Umbilical cord (tissue), 1 donor: ENCODE measurements at regions not wholly inside any gene's neighbourhood (a gene's known extent, or its start where the extent isn't known, plus 50 kb on each side); places are given as distances from the start of the nearest gene placed in this dataset.

ENCODE experiments used
- DNase-seq: peaks from one replicate; pipeline ENCODE4 v3.0.0-alpha.2; 2015; ENCODE audit warnings: low spot score

- no peak for DNase-seq
These were observed 830.9 kb upstream of the NDST4 start for GRCh38 chr4:115944146-115944905.

GRCh38 chr4:115938764-115939443, 825.5 kb upstream of the NDST4 start:
- peak; percentile 25 for DNase-seq

DNA sequence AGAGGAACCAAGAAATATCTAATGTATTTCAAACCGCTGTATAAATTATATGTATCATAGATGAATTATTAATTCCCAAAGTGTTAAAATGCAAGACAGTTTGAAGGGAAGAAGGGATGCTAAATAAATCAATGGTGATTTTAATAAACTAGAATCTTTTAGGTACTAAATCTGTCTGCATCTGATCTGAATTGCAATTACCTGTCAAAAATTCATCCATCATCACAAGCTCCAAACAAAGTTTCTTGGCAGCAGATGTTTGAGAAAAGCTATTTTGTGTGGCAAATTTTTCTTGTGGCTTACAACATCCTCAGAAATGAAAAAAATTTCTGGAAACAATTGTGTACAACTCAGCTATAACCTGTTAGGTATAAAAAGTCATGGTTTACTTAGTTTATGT, 816.0 kb upstream of the NDST4 start:
- DNase-seq = no peak

DNA sequence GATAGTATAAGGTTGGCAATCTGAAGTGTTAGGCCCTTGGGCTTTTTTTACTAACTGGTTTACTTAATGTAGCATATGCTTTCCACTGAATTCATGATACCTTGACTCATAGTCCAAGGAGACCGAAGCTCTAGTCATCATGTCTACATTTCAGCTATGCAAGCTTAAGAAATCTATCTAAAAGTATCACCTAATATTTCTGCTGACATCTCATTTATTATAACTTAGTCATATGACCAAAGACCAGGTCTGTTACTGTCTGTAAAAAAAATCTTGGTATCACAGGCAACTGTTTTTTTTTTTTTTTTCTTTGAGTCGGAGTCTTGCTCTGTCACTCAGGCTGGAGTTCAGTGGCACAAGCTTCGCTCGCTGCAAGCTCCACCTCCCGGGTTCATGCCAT, 814.0 kb upstream of the NDST4 start:
- DNase-seq = no peak

GRCh38 chr4:115923152-115923551, 809.7 kb upstream of the NDST4 start:
- DNase-seq = no peak

GRCh38 chr4:115920637-115921036, 807.2 kb upstream of the NDST4 start:
- DNase-seq = no peak

- no peak for DNase-seq
These were observed 804.7 kb upstream of the NDST4 start for GRCh38 chr4:115918149-115918548.

GRCh38 chr4:115906428-115906827, 793.0 kb upstream of the NDST4 start:
- no peak for DNase-seq

- no peak for DNase-seq
These were observed 770.4 kb upstream of the NDST4 start for GRCh38 chr4:115883847-115884246.

DNA sequence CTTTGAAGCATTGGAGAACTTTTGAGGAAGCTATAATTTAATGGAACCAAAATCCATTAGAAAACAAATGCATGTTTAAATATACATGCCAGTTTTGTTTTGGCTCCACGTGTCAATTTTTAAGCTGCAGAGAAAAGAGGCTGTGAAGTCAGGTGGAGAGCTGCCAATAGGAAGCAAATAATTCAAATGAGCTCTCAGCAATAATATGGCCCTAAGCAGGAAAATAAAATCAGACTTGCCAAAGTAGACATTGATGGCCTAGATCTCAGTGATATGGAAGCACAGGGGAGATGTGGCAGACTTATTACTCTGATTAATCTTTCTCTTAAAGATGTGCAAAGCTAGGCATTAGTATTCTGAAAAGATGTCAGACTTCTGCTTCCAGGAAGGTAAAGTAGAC, 769.8 kb upstream of the NDST4 start:
- no peak for DNase-seq

- no peak for DNase-seq
These were observed 759.6 kb upstream of the NDST4 start for GRCh38 chr4:115873048-115873447.

DNA sequence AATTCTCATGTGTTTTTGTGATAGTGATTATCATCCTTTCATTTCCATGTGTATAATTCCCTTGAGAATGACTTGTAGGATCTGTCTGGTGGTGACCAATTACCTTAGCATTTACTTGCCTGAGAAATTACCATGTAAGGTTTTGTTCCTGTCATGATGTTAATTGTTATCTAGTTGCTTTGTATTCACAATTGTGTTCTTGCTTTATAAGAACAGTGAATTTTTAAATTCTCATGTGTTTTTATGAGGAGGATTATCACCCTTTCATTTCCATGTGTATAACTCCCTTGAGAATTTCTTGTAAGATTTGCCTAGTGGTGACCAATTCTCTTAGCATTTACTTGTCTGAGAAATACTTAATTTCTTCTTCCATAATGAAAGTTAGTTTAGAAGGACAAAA, 758.2 kb upstream of the NDST4 start:
- DNase-seq = no peak

DNA sequence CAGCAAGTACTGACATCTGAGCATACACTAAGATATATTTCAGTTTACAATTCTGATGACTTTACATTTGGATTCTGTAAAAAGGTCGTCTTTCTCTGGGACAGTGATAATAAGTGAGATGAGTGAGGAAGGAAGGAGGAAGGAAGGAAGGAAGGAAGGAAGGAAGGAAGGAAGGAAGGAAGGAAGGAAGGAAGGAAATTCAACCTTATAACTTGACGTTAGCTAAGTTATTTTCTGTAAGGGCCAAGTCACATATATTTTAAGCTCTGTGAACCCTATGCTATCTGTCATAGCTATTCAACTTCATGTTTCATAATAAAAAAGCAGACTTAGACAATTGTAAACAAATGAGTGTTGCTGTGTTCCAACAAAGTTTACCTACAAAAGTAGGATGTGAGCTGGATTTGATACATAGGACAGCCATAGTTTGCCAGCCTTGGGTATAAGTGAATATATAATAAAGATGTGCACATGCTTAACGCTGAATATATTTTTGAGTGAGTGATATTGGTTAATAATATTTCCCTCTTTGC, 753.0 kb upstream of the NDST4 start:
- no peak for DNase-seq

DNA sequence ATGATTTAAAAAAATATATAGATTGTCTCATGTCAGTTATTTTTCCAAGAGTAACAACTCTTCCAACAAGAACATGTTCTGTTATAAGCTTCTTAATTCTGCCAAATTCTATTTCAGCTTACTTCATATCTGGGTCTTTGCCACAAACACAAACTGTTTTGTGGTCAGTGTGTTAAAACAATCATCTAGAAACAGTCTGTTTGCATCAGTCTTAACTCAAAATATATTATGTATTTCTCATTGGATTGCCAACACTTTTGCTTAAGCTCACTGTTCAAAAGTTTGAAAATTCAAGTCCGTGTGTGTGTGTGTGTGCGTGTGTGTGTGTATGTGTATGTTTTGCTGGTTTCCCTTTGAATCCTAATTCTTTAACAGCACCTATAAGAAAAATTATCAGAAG, 752.3 kb upstream of the NDST4 start:
- no peak for DNase-seq

DNA sequence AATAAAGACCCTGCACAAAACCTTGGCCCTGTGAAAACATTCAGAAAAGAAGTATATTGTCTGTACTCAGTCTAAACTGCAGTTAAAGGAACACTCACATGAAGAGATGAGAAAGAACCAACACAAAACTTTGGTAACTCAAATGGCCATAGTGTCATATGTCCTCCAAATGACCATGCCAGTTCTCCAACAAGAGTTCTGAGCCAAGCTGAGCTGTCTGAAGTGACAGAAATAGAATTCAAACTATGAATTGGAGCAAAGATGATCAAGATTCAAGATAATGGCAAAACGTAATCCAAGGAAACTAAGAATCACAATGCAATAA, 739.3 kb upstream of the NDST4 start:
- no peak for DNase-seq

- DNase-seq = peak; percentile 22
These were observed 738.7 kb upstream of the NDST4 start for GRCh38 chr4:115851918-115852766.

GRCh38 chr4:115850799-115851509, 737.5 kb upstream of the NDST4 start:
- no peak for DNase-seq

DNA sequence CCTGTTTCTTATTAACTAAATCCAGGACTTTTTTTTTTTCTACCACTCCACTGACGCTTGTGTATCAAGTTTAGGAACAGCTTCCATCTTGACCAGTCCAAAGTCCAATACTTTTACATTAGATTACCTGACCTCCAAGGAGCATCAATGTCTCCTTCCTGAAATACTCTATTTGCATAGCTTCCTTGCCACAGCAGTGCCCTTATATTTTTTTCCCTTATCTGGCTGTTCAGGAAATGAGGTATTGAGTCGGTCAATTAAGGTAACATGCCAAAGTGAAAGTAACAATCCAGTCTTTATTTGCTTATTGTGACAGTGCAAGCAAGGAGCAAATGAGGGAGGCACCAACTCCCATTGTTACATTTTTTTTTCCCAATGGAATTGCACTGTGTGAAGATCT, 730.8 kb upstream of the NDST4 start:
- DNase-seq = no peak

GRCh38 chr4:115841871-115842270, 728.5 kb upstream of the NDST4 start:
- DNase-seq = no peak

GRCh38 chr4:115834441-115834840, 721.0 kb upstream of the NDST4 start:
- no peak for DNase-seq

- no peak for DNase-seq
These were observed 711.2 kb upstream of the NDST4 start for GRCh38 chr4:115824630-115825029.

DNA sequence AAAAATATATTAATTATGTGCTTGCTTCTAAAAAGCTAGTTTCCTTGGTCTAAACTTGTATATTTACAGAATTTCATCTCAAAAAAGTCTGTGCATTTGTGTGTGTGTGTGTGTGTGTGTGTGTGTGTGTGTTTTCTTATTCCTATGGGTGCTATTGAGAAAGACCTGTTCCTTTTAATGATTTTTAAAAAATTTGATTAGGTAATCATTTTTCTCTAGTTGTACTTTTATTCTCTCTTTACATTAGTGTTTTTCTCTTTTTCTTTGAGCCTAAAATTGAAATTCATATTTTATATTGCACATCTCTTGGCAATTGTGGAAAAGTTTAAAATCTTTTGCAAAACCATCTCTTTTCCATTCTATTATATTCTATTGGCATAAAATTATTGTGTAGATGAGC, 690.4 kb upstream of the NDST4 start:
- DNase-seq = no peak
